ENCODE measurements at regions not wholly inside any gene's neighbourhood (a gene's known extent, or its start where the extent isn't known, plus 50 kb on each side); places are given as distances from the start of the nearest gene placed in this dataset.

DNA sequence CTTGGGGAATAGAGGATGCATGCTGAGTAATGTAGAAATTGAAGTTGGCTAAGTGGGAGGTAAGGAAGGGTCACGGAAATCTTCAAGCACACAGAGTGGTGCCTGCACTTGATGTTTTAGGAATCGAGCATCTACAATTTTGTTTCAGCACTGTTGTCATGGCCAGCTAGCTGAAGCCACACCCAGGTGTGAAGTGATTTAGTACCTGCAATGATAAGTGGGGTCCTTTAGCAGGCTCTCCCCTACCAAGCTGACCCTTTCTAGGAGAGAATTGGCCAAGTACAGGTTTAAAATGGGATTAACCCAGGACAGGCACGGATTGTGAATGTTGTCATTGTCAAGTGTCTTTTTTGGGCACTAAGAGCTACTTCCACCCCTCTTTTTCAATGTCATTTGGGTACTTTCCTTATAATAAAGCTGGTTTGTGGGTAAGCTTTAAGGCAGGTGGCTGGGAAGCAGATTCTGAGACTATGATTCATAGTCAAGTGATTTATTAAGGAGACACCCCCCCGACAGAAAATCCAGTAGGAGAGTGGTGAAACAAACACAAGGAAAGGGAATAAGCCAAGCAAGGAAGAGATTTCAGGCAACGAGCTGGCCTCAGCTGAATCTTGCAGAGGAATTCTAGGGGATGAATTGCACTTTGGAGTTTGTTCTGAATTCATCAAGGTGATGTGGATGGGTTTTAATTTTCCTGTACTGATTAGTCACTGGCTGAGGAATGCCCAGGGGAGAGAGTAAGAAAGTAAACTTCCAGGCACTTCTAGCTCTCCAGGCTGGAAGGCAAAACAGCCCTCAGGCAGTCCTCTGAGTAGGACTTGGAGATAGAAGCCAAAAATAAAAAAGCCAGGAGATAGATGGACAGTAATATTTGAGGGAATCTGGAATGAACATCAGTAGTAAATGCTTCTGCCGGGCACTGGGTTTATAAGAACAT, 1128.4 kb downstream of the SORCS3 start:
- no peak for TF ChIP-seq POLR2A (IDR thresholded peaks at IDR 0.05)
- TF ChIP-seq, protein P1, sequence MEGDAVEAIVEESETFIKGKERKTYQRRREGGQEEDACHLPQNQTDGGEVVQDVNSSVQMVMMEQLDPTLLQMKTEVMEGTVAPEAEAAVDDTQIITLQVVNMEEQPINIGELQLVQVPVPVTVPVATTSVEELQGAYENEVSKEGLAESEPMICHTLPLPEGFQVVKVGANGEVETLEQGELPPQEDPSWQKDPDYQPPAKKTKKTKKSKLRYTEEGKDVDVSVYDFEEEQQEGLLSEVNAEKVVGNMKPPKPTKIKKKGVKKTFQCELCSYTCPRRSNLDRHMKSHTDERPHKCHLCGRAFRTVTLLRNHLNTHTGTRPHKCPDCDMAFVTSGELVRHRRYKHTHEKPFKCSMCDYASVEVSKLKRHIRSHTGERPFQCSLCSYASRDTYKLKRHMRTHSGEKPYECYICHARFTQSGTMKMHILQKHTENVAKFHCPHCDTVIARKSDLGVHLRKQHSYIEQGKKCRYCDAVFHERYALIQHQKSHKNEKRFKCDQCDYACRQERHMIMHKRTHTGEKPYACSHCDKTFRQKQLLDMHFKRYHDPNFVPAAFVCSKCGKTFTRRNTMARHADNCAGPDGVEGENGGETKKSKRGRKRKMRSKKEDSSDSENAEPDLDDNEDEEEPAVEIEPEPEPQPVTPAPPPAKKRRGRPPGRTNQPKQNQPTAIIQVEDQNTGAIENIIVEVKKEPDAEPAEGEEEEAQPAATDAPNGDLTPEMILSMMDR (IDR thresholded peaks at IDR 0.05), result no peak

Data from right lobe of liver (tissue), 4 donors.